ENCODE measurements at regions not wholly inside any gene's neighbourhood (a gene's known extent, or its start where the extent isn't known, plus 50 kb on each side); places are given as distances from the start of the nearest gene placed in this dataset.

- no peak for DNase-seq
Measured at GRCh38 chr3:175916191-175916934, 1057.2 kb downstream of the NAALADL2 start.

- DNase-seq = no peak
Measured at GRCh38 chr3:175914785-175915184, 1055.7 kb downstream of the NAALADL2 start.

DNA sequence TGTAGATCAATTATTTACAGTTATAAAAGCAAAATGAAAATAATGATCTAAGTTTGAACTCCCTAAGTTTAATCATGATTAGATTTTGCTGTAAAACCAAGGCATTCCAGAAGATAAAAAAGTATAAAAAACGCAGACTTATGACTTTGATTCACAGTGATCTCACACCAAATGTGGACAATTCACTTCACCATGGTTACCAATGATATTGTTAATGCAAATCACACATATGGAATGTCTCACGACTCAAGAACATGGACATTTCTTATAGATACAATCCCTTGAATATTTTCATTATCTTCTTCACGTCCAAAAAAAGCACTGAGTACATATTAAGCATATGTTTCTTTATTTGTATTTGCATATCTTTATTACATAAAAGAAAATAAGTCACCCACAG is 1054.2 kb downstream of the NAALADL2 start:
- DNase-seq = no peak

GRCh38 chr3:175911937-175912336 is 1052.8 kb downstream of the NAALADL2 start:
- DNase-seq = no peak

- no peak for DNase-seq
Measured at GRCh38 chr3:175902226-175902625, 1043.1 kb downstream of the NAALADL2 start.

DNA sequence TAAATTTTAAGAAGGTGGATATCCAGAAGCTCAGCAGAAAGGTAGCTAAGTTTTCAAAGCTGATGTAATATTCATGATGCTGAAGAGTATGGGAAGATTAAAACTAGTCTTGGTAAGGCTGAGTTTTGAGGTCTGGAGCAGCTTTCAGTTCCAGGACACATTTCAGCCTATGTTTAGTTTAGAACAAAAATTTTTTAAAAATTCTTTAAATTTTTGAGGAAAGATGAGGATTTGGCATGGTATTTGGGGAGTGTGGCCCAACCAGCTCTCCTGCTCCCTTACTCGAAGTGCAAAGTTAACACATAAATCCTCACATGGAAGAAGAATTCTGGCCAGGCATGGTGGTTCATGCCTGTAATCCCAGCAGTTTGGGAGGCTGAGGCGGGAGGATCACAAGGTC is 1039.1 kb downstream of the NAALADL2 start:
- DNase-seq = no peak

DNA sequence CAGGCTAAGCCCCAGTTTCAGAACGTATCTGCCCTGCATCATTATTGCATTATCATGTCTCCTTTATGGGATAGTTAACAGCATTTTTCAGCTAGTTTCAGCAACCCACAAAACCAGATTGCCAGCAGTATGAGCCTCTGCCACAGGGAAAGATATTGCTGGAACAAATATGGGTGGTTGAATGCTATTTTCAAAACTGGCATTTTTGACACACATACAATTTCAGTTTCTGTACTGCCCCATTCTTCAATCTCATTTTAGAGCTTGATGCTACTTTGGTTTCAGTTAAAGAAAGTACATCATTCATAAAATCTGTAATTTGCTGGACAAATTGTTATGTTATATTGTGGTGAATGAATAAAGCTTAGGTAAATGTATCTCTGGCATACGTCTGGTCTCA is 1037.5 kb downstream of the NAALADL2 start:
- DNase-seq = no peak

- no peak for DNase-seq
Measured at GRCh38 chr3:175895731-175896130, 1036.6 kb downstream of the NAALADL2 start.

GRCh38 chr3:175893566-175893965 is 1034.4 kb downstream of the NAALADL2 start:
- DNase-seq = no peak

GRCh38 chr3:175890066-175890465 is 1030.9 kb downstream of the NAALADL2 start:
- DNase-seq = no peak

GRCh38 chr3:175885231-175885766 is 1026.2 kb downstream of the NAALADL2 start:
- no peak for DNase-seq

DNA sequence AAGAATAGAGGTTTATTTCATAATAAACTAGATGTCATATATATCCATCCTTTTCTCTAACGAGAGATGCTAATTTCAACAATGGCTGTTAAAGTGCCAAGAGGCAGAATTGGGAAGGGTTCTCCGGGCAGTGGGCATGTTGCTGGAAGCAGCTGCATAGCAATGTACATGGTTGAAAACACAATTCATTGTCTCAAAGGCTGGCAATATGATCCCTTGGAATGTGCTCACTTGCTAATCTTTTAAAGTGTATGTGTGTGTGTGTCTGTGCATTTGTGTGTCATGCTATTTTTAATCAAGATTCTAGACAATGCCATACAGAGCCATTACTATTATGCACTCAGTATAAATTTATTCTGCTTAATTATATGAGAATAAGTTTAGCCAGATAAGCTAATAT is 1020.3 kb downstream of the NAALADL2 start:
- no peak for DNase-seq

GRCh38 chr3:175869404-175869803 is 1010.3 kb downstream of the NAALADL2 start:
- no peak for DNase-seq

- DNase-seq = no peak
Measured at GRCh38 chr3:175868626-175869025, 1009.5 kb downstream of the NAALADL2 start.

DNA sequence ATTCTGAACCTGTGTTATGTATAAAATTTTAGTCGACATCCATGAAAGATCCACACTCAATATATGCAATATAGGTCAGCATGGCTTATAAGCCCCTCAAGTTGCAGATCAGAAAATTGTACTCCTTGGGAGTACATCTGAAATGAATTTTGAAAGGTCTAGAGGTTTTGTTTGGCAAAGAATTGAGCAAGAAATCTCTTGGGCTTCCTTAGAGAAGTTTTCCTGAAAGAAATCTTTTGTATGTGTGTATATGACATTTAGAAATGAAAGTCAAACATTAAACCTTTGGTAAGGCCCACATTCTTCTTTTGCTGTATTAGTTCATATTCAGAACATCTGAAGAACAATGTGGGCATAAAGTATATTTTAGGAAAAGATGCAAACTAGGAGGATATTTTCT is 1006.6 kb downstream of the NAALADL2 start:
- DNase-seq = no peak

DNA sequence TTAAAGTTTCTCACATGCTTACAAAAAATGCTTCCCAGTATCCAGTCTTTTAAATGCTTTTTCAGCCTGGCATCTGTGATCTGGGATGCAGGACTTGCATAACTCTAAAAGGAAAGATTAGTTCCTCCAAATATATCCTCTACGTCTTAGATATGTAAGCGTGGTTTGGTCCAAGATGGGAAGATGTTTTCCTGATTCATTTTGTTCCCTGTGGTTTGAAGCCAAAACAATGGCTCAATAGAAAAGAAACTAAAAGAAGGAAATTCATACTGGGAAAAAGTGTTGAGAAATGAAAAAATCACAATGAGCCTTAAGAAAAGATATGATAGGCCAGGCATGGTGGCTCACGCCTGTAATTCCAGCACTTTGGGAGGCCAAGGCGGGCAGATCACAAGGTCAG is 1002.8 kb downstream of the NAALADL2 start:
- no peak for DNase-seq

All from DMS53 (cell line).